ENCODE measurements at regions not wholly inside any gene's neighbourhood (a gene's known extent, or its start where the extent isn't known, plus 50 kb on each side); places are given as distances from the start of the nearest gene placed in this dataset.

DNA sequence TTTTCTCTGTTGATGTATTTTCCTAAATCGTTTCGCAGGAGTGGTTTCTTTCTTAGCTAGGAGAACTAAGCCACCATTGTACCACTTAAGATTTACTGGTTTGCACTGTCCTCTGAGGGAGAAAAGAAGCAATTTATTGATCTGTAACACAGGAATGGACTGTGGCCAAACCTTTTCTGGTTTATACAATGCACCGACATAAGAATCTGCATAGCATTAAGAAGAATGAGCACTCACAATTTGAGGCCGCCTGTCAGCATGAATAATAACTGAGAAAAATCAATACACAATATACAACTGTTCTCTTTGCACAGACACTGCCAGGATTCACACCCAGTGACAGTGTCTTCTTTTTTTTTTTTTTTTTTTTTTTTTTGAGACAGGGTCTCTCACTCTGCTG lies 168.6 kb upstream of the DMRT1 start:
- 70 to 91% (median 78%) methylated on average over 4 of the region's 4 CpGs for WGBS, 3 donors
- TF ChIP-seq POLR2A (IDR thresholded peaks at IDR 0.05): no peak
- no peak for TF ChIP-seq EP300 (IDR thresholded peaks at IDR 0.05)
- no peak for TF ChIP-seq CTCF (IDR thresholded peaks at IDR 0.05)
- no peak overlapping the region for H3K27ac ChIP-seq

GRCh38 chr9:673264-673965 lies 168.1 kb upstream of the DMRT1 start:
- Histone ChIP-seq H3K27ac (no peak overlapping the region), H3K4me1 (ENCODE audit: insufficient read depth) (no peaks in the 10 kb centered on the region), H3K9me3 (no peaks in the 10 kb centered on the region), H3K27me3 (no peaks in the 10 kb centered on the region), H3K4me3 (no peak overlapping the region), H3K36me3 (no peaks in the 10 kb centered on the region)
- no peak for DNase-seq
- 70 to 79% (median 78%) methylated on average over 9 of the region's 9 CpGs for WGBS, 3 donors
- TF ChIP-seq EP300 (IDR thresholded peaks at IDR 0.05): no peak
- no peak for TF ChIP-seq POLR2A (IDR thresholded peaks at IDR 0.05)
- no peak for TF ChIP-seq CTCF (IDR thresholded peaks at IDR 0.05)
- intact Hi-C loops (cut with DNase I): loop anchor here in 1 of 4 donors (10.0 kb wide), 1 partner anchor 59 kb away; no protein-coding TSS in a partner anchor

More for the DNA sequence above, 168.6 kb upstream of the DMRT1 start:
- Histone ChIP-seq H3K36me3 (no peaks in the 10 kb centered on the region), H3K27me3 (no peaks in the 10 kb centered on the region), H3K4me3 (no peak overlapping the region), H3K9me3 (no peaks in the 10 kb centered on the region), H3K4me1 (ENCODE audit: insufficient read depth) (no peaks in the 10 kb centered on the region)
- no peak for DNase-seq
- intact Hi-C loops (cut with DNase I): loop anchor here in 1 of 4 donors (10.0 kb wide), 1 partner anchor 58 kb away; no protein-coding TSS in a partner anchor

- Histone ChIP-seq H3K27me3 (no peaks in the 10 kb centered on the region), H3K4me1 (ENCODE audit: insufficient read depth) (no peaks in the 10 kb centered on the region), H3K27ac (no peak overlapping the region), H3K9me3 (no peaks in the 10 kb centered on the region), H3K36me3 (no peaks in the 10 kb centered on the region), H3K4me3 (no peak overlapping the region)
- intact Hi-C loops (cut with DNase I): loop anchor here in 1 of 4 donors (10.0 kb wide), 1 partner anchor 59 kb away; no protein-coding TSS in a partner anchor
- TF ChIP-seq POLR2A (IDR thresholded peaks at IDR 0.05): no peak
- no peak for TF ChIP-seq EP300 (IDR thresholded peaks at IDR 0.05)
- TF ChIP-seq CTCF (IDR thresholded peaks at IDR 0.05): no peak
- WGBS, 3 donors: 73 to 77% (median 75%) methylated on average over 3 of the region's 3 CpGs
- DNase-seq: no peak
Observed at GRCh38 chr9:673966-674526, 167.5 kb upstream of the DMRT1 start.

DNA sequence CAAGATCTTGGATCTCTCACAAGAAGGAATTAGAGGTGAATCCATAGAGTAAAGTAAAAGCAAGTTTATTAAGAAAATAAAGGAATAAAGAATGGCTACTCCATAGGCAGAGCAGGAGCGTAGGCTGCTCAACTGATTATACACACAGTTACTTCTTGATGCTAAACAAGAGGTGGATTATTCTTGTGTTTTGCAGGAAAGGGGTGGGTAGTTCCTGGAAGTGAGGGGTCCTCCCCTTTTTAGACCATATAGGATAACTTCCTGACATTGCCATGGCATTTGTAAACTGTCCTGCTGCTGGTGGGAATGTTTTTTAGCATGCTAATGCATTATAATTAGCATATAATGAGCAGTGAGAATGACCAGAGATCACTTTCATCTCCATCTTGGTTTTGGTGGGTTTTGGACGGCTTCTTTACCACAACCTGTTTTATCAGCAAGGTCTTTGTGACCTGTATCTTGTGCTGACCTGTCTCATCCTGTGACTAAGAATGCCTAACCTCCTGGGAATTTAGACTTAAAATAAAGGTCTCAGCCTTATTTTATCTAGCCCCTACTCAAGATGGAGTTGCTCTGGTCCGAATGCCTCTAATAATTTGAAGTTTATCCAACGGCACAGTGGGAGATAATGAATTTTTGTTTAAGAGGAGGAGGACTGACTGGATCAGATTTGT lies 165.7 kb upstream of the DMRT1 start:
- Histone ChIP-seq H3K4me1 (ENCODE audit: insufficient read depth) (no peaks in the 10 kb centered on the region), H3K27me3 (no peaks in the 10 kb centered on the region), H3K4me3 (no peak overlapping the region), H3K36me3 (no peaks in the 10 kb centered on the region), H3K27ac (no peak overlapping the region), H3K9me3 (no peaks in the 10 kb centered on the region)
- WGBS, 3 donors: 47 to 68% (median 62%) methylated on average over 4 of the region's 4 CpGs
- TF ChIP-seq EP300 (IDR thresholded peaks at IDR 0.05) (no peak), POLR2A (IDR thresholded peaks at IDR 0.05) (no peak), CTCF (IDR thresholded peaks at IDR 0.05) (no peak)
- intact Hi-C loops (cut with DNase I): loop anchor here in 1 of 4 donors (10.0 kb wide), 1 partner anchor 61 kb away; no protein-coding TSS in a partner anchor
- no peak for DNase-seq
